ENCODE measurements at regions not wholly inside any gene's neighbourhood (a gene's known extent, or its start where the extent isn't known, plus 50 kb on each side); places are given as distances from the start of the nearest gene placed in this dataset.
"Not testable (repeated sequence)": the region's sequence is repeated elsewhere in the genome, so short reads cannot be mapped to it uniquely, and the experiment has no call there.

DNA sequence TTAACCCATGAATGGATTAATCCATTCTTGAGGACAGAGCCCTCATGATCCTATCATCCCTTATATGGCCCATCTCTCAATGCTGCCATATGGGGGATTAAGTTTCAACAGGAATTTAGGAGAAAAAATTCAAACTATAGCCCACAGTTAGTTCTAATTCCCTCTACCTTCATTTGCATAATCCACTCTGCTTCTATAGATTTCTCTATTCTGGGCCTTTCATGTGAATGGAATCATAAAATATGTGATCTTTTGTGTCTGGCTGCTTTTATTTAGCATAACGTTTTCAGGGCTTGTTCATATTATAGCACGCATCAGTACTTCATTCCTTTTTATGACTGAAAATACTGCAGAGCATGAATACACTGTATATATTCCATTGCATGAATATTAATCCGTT is 55.4 kb downstream of the CTSL start:
- no peaks in the 10 kb centered on the region for H3K9me3 Mint-ChIP-seq
- no peak overlapping the region for H3K27ac Mint-ChIP-seq
- no peak overlapping the region for H3K4me3 Mint-ChIP-seq
- peaks cover 3% of the 10 kb centered on the region for H3K27me3 Mint-ChIP-seq (ENCODE audit: insufficient read depth)
- H3K36me3 Mint-ChIP-seq (ENCODE audit: low read depth), result no peaks in the 10 kb centered on the region
- no peak for DNase-seq (ENCODE audit: low spot score)
- intact Hi-C loops (cut with micrococcal nuclease), result no loop called here
- H3K4me1 Mint-ChIP-seq (ENCODE audit: low read depth), result no peaks in the 10 kb centered on the region

DNA sequence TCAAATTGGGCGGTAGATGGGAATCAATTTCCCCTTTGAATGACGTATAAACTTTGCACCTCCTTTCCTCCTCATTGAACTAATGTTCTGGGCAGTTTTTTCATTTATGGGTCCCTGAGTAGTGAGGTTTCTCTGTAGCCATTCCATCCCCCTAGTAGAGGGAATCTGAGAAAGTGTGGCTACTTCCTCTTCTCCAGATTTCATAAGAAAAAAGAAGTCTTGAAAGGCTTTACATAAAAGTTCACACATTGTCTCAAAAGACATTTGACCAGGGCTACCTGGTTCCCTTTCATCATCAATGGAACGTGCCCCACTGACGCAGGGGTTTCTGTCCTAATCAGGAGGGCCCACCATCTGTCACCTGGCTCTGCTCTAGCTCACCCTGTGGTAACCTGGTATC is 57.3 kb downstream of the CTSL start:
- H3K36me3 Mint-ChIP-seq (ENCODE audit: low read depth), result no peaks in the 10 kb centered on the region
- intact Hi-C loops (cut with micrococcal nuclease), result no loop called here
- no peaks in the 10 kb centered on the region for H3K4me1 Mint-ChIP-seq (ENCODE audit: low read depth)
- no peak for DNase-seq (ENCODE audit: low spot score)
- no peak overlapping the region for H3K27ac Mint-ChIP-seq
- H3K4me3 Mint-ChIP-seq, result no peak overlapping the region
- peaks cover 3% of the 10 kb centered on the region for H3K27me3 Mint-ChIP-seq (ENCODE audit: insufficient read depth)
- no peaks in the 10 kb centered on the region for H3K9me3 Mint-ChIP-seq

DNA sequence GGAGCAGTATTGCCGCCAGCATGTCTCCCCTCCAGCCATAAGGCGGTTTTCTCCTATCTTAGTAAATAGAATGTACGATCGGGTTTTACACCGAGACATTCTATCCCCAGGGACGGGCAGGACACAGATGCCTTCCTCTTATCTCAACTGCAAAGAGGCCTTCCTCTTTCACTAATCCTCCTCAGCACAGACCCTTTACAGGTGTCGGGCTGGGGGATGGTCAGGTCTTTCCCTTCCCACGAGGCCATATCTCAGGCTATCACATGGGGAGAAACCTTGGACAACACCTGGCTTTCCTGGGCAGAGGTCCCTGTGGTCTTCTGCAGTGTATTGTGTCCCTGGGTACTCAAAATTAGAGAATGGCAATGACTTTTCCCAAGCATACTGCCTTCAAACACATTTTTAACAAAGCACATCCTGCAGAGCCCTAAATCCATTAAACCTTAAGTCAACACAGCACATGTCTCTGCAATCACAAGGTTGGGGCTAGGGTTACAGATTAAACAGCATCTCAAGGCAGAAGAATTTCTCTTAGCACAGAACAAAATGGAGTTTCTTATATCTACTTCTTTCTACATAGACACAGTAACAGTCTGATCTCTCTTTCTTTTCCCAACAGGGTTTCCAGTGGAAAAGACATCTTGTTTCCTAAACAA is 59.5 kb downstream of the CTSL start:
- H3K27me3 Mint-ChIP-seq (ENCODE audit: insufficient read depth); intact Hi-C loops (cut with micrococcal nuclease); H3K36me3 Mint-ChIP-seq (ENCODE audit: low read depth); DNase-seq (ENCODE audit: low spot score); H3K4me3 Mint-ChIP-seq; H3K4me1 Mint-ChIP-seq (ENCODE audit: low read depth); H3K27ac Mint-ChIP-seq; H3K9me3 Mint-ChIP-seq: not testable (repeated sequence)

DNA sequence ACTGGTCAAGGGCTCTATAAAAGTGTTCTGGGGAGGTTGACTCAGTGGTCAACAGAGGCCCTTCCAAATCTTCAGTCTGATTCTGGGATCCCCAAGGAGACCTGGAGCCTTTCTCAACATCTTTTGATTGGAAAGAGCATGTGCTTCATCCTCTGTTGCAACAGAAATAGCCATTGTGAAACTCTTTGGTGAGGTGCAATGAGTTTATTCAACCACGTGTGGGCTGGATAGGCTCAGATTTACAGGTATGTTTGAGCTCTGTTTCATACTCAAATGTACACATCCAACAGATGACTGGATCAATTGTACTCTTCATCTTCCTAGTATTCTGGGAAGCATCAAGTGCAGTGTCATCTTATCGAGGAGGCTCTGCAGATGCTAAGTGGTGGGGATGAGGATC is 60.5 kb downstream of the CTSL start:
- Mint-ChIP-seq H3K27ac (no peak overlapping the region), H3K9me3 (no peaks in the 10 kb centered on the region), H3K27me3 (ENCODE audit: insufficient read depth) (peaks cover 1% of the 10 kb centered on the region), H3K4me1 (ENCODE audit: low read depth) (no peaks in the 10 kb centered on the region), H3K4me3 (no peak overlapping the region), H3K36me3 (ENCODE audit: low read depth) (no peaks in the 10 kb centered on the region)
- no peak for DNase-seq (ENCODE audit: low spot score)
- intact Hi-C loops (cut with micrococcal nuclease), result no loop called here

DNA sequence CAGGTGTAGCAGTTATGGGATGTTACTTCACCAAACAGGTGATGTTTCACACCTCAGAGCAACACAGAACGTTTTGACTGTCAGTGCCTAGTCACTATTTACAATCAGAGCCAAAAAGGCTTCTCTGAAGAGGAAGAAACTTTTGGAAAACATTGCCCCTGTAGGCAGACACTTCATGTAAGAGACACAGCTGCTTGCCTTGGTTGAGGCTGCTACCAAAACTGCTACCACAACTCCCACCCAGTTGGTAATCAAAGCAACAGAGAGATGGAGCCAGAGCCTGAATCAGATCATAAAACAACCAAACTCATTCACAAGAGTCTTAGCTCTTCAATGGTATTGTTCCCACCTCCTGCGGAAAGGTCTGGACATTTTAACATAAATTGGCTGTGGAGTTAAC is 61.0 kb downstream of the CTSL start:
- no peak overlapping the region for H3K4me3 Mint-ChIP-seq
- no peak for DNase-seq (ENCODE audit: low spot score)
- no peaks in the 10 kb centered on the region for H3K36me3 Mint-ChIP-seq (ENCODE audit: low read depth)
- no peaks in the 10 kb centered on the region for H3K27me3 Mint-ChIP-seq (ENCODE audit: insufficient read depth)
- H3K4me1 Mint-ChIP-seq (ENCODE audit: low read depth), result peaks cover 3% of the 10 kb centered on the region
- no peaks in the 10 kb centered on the region for H3K9me3 Mint-ChIP-seq
- intact Hi-C loops (cut with micrococcal nuclease), result no loop called here
- H3K27ac Mint-ChIP-seq, result no peak overlapping the region

DNA sequence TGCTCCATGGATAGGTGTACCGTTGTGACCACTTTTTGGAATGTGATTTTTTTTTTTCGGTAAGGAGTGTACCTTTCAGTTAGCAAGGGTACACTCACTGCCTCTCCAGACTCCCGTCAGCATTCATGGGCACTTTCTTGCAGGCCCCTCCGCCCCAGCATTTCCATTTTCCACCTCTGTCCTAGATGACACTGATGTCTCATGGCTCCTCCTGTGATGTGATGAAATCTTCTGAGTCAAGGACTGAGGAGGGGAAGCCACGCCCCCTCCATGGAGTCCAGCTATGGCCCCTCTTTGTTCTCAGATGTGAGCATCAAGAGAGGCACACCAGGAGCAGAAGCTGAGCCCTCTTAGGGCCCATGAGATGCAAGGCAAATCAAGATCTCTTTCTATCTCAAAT is 61.8 kb downstream of the CTSL start:
- H3K27ac Mint-ChIP-seq, result no peak overlapping the region
- intact Hi-C loops (cut with micrococcal nuclease), result no loop called here

DNA sequence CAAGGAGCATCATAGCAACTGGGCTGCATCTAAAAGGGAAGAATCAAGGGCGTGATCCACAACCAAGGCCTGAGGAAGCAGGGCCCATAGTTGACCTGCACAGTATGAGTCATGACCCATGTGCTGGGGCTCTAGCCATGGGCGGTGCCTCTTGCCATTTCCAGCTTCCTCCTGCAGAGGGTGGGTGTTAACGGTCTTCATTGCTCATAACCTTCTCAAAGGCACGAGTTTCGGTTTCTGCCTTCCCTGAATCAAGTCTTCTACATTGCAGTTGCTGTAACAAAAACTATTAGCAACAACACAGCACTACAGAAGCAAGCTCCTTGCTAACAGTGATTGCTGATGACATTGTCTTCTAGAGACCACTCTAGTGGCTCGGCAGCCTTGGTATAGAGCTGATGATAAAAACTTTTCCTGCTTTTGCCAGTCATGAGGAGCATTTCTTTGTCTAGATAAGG is 66.9 kb downstream of the CTSL start:
- DNase-seq (ENCODE audit: low spot score), result peak; percentile 7
- H3K27ac Mint-ChIP-seq, result no peak overlapping the region
- H3K36me3 Mint-ChIP-seq (ENCODE audit: low read depth), result no peaks in the 10 kb centered on the region
- H3K27me3 Mint-ChIP-seq (ENCODE audit: insufficient read depth), result no peaks in the 10 kb centered on the region
- H3K9me3 Mint-ChIP-seq, result no peaks in the 10 kb centered on the region
- peaks cover 36% of the 10 kb centered on the region for H3K4me1 Mint-ChIP-seq (ENCODE audit: low read depth)
- intact Hi-C loops (cut with micrococcal nuclease), result loop anchor here (2.0 to 5.0 kb wide), 2 partner anchors 20 to 81 kb away; no protein-coding TSS in a partner anchor
- H3K4me3 Mint-ChIP-seq, result no peak overlapping the region

More for the DNA sequence above, 61.8 kb downstream of the CTSL start:
- Mint-ChIP-seq H3K4me3 (no peak overlapping the region), H3K9me3 (no peaks in the 10 kb centered on the region), H3K36me3 (ENCODE audit: low read depth) (no peaks in the 10 kb centered on the region), H3K4me1 (ENCODE audit: low read depth) (peaks cover 7% of the 10 kb centered on the region), H3K27me3 (ENCODE audit: insufficient read depth) (no peaks in the 10 kb centered on the region)
- no peak for DNase-seq (ENCODE audit: low spot score)

DNA sequence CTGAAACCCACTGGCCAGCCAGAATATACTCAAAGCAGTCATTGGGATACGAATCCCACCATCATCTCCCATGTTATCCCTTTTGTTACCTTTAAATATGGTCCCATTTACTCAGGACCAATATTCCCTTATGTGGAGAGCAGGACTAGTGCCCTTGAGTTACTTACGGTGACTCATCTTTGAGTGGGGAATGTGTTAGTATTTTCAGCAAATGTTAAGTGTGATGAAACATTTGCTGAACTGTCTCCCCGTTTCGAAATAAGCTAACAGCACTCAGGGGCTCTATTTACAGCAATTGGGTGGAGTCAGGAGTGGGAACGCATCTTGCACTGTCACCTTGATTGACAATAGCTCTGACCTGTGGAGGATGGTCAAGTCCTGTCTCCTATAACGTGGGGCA is 67.4 kb downstream of the CTSL start:
- H3K4me1 Mint-ChIP-seq (ENCODE audit: low read depth), result peaks cover 36% of the 10 kb centered on the region
- no peaks in the 10 kb centered on the region for H3K9me3 Mint-ChIP-seq
- H3K27me3 Mint-ChIP-seq (ENCODE audit: insufficient read depth), result no peaks in the 10 kb centered on the region
- no peaks in the 10 kb centered on the region for H3K36me3 Mint-ChIP-seq (ENCODE audit: low read depth)
- intact Hi-C loops (cut with micrococcal nuclease), result loop anchor here (2.0 to 5.0 kb wide), 2 partner anchors 20 to 81 kb away; no protein-coding TSS in a partner anchor
- H3K4me3 Mint-ChIP-seq, result peak overlapping the region; percentile 20
- no peak for DNase-seq (ENCODE audit: low spot score)
- peak overlapping the region; percentile 68 for H3K27ac Mint-ChIP-seq

DNA sequence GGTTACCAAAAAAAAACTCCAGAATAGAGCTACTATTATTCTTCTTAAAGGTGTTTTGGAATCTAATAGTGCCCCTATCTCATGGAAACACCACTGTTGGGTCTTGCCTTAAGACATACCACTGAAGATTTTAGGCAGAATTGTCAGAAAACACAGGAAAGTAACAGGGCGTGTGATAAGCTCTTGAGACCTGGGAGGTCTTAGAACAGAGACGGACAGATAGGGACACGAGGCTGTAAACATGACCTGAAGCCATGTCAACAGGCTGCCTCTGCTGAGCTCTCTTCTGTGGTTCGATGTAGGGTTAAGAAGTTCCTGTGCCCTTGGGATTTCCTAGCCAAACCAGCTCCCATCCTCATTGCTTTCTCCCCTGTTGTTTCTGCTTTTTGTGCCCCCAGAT is 69.3 kb downstream of the CTSL start:
- Mint-ChIP-seq H3K4me1 (ENCODE audit: low read depth) (peaks cover 36% of the 10 kb centered on the region), H3K9me3 (no peaks in the 10 kb centered on the region), H3K27me3 (ENCODE audit: insufficient read depth) (peaks cover 3% of the 10 kb centered on the region), H3K4me3 (no peak overlapping the region), H3K27ac (no peak overlapping the region), H3K36me3 (ENCODE audit: low read depth) (no peaks in the 10 kb centered on the region)
- intact Hi-C loops (cut with micrococcal nuclease), result no loop called here
- DNase-seq (ENCODE audit: low spot score), result no peak

DNA sequence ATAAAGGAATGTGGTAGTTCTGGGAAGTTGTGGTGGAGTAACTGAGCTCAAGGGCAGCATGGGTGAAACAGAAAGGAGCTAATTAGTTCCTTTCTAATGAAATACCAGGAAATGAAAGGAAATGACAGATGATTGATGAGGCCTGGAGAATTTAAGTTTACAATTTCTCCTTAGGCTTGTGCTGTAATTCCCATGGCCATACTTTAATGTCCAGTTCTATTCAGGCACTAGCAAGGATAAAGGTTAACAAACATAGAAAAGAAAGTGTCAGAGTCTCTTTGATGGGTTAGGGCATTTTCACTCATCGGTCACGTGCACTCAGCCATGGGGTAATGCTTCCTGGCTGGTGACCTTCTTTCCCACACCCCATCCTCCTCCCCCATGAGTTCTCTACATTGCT is 70.3 kb downstream of the CTSL start:
- no peak for DNase-seq (ENCODE audit: low spot score)
- H3K27ac Mint-ChIP-seq, result no peak overlapping the region
- intact Hi-C loops (cut with micrococcal nuclease), result no loop called here
- peaks cover 3% of the 10 kb centered on the region for H3K27me3 Mint-ChIP-seq (ENCODE audit: insufficient read depth)
- H3K36me3 Mint-ChIP-seq (ENCODE audit: low read depth), result no peaks in the 10 kb centered on the region
- peaks cover 36% of the 10 kb centered on the region for H3K4me1 Mint-ChIP-seq (ENCODE audit: low read depth)
- no peaks in the 10 kb centered on the region for H3K9me3 Mint-ChIP-seq
- no peak overlapping the region for H3K4me3 Mint-ChIP-seq

DNA sequence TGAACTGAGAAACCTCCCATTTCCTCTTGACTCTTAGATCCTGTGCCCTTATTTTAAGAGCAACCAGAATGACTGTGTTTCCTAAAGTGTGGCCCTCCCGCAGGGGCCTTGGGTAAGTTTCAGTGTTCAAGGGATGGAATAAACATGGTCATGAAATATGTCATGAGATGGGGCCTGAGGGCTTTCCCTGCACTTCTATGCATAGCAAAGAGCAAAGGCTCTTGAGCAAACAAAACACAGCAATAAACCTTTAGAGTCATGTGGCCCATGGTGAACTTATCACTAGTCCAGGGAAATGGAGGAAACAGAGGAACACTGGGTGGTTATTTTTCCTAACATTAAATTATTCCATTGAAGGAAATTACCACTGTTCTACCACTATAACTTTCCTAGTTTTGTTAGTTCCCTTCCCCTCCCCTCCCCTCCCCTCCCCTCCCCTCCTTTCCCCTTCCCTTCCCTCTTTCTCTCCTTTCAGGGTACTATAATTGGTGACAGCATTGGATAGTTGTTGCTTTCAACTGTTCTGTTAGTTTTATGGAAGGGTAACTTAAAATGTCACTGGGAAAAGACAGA is 72.4 kb downstream of the CTSL start:
- peaks cover 5% of the 10 kb centered on the region for H3K27me3 Mint-ChIP-seq (ENCODE audit: insufficient read depth)
- H3K36me3 Mint-ChIP-seq (ENCODE audit: low read depth), result no peaks in the 10 kb centered on the region
- H3K27ac Mint-ChIP-seq, result no peak overlapping the region
- no peaks in the 10 kb centered on the region for H3K9me3 Mint-ChIP-seq
- no peak overlapping the region for H3K4me3 Mint-ChIP-seq
- intact Hi-C loops (cut with micrococcal nuclease), result no loop called here
- peaks cover 23% of the 10 kb centered on the region for H3K4me1 Mint-ChIP-seq (ENCODE audit: low read depth)
- no peak for DNase-seq (ENCODE audit: low spot score)

DNA sequence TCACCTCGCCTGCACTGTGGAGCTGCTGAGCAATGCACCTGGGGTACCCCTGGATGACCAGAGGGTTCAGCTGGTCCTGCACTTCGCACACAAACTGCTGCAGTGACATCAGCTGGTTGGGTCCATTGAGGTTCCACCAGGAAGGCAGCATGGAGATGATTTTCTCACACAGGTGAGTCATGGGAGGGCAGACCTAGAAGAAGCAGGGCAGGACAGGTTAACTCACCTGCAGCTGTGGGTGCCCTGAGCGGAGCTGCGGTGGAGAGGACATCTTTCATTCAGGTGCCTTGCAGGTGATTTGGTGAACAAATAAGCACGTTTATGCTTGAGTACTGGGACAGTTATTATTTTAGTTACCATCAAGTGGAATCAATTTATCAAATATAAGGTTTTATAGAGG is 73.6 kb downstream of the CTSL start:
- Mint-ChIP-seq H3K36me3 (ENCODE audit: low read depth) (no peaks in the 10 kb centered on the region), H3K9me3 (no peaks in the 10 kb centered on the region), H3K4me1 (ENCODE audit: low read depth) (peaks cover 13% of the 10 kb centered on the region), H3K27ac (no peak overlapping the region), H3K27me3 (ENCODE audit: insufficient read depth) (peaks cover 5% of the 10 kb centered on the region), H3K4me3 (no peak overlapping the region)
- intact Hi-C loops (cut with micrococcal nuclease), result no loop called here
- DNase-seq (ENCODE audit: low spot score), result no peak

DNA sequence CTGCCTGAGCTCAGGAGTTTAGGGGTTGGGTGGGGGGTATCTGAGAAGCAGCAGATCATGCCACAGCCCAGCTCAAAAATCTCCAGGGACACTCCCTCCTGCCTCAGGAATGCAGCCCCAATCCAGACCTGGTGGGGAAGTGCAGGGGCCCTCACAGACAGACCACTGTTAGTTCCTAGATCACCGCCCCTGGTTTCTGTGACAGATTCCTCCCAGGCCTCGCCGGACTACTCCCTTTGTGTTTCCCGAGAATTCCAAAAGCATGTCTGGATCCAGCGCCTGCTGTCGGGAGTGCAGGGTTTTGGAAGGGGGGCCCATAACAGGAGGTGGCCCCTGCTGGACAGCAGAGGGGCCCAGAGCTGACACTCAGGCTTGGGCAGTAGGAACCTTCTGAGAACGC is 74.5 kb downstream of the CTSL start:
- no peak overlapping the region for H3K4me3 Mint-ChIP-seq
- H3K27me3 Mint-ChIP-seq (ENCODE audit: insufficient read depth), result peaks cover 5% of the 10 kb centered on the region
- no peak for DNase-seq (ENCODE audit: low spot score)
- H3K27ac Mint-ChIP-seq, result no peak overlapping the region
- peaks cover 3% of the 10 kb centered on the region for H3K4me1 Mint-ChIP-seq (ENCODE audit: low read depth)
- H3K36me3 Mint-ChIP-seq (ENCODE audit: low read depth), result no peaks in the 10 kb centered on the region
- intact Hi-C loops (cut with micrococcal nuclease), result no loop called here
- H3K9me3 Mint-ChIP-seq, result no peaks in the 10 kb centered on the region

DNA sequence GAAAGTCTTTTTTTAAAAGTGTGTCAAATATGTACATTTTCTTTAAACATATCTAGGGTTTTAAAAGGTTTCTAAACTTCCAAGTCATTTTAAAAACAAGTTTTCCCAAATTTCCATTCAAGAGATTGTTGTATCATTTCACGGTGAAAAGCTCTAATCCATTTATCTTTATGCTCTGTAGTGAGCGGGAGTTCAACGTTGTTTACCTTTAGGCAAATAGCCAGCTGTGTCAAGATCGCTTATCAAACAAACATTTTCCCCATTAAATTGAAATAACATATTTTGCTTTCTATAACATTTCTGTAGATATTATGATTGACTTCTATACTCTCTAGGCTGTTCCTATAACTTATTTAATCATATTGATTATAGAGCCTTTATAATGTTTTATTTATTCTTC is 75.1 kb downstream of the CTSL start:
- H3K27me3 Mint-ChIP-seq (ENCODE audit: insufficient read depth), result peaks cover 5% of the 10 kb centered on the region
- no peaks in the 10 kb centered on the region for H3K4me1 Mint-ChIP-seq (ENCODE audit: low read depth)
- no peaks in the 10 kb centered on the region for H3K36me3 Mint-ChIP-seq (ENCODE audit: low read depth)
- H3K4me3 Mint-ChIP-seq, result no peak overlapping the region
- no peak for DNase-seq (ENCODE audit: low spot score)
- no peaks in the 10 kb centered on the region for H3K9me3 Mint-ChIP-seq
- no peak overlapping the region for H3K27ac Mint-ChIP-seq
- intact Hi-C loops (cut with micrococcal nuclease), result no loop called here
